ENCODE measurements at regions not wholly inside any gene's neighbourhood (a gene's known extent, or its start where the extent isn't known, plus 50 kb on each side); places are given as distances from the start of the nearest gene placed in this dataset.

GRCh38 chr1:63023637-63024036 is 239.7 kb downstream of the ATG4C start:
- no peaks in the 10 kb centered on the region for H4K20me1 ChIP-seq (ENCODE audit: insufficient read depth, low read length)
- intact Hi-C loops (cut with micrococcal nuclease; ENCODE audit: unreplicated experiment): no loop called here
- TF ChIP-seq EZH2phosphoT487 (IDR thresholded peaks at IDR 0.05; ENCODE audit: borderline replicate concordance, low read depth, low read length) (no peak), CTCF (conservative IDR thresholded peaks at IDR 0.05; ENCODE audit: low read length) (no peak)
- no peaks in the 10 kb centered on the region for H3K4me1 ChIP-seq (ENCODE audit: insufficient read depth, low read length, poor library complexity, severe bottlenecking)
- no peaks in the 10 kb centered on the region for H3K9me2 ChIP-seq (ENCODE audit: insufficient read depth, low read length)
- no peak for DNase-seq (ENCODE audit: low spot score)
- H3K9me3 ChIP-seq (ENCODE audit: low read length): no peaks in the 10 kb centered on the region
- no TSS peak for BruUV-seq (replicated peaks)
- POLR2A ChIA-PET: no interaction called here
- no peak overlapping the region for H3K4me3 ChIP-seq (ENCODE audit: low read depth, low read length, poor library complexity, severe bottlenecking)
- no peaks in the 10 kb centered on the region for H3K36me3 ChIP-seq (ENCODE audit: insufficient read depth, low read length)
- H2AFZ ChIP-seq (ENCODE audit: low read length): no peak overlapping the region
- CTCF ChIA-PET (ENCODE audit: unreplicated experiment): no interaction called here
- no peaks in the 10 kb centered on the region for H3K79me2 ChIP-seq (ENCODE audit: insufficient read depth, low read depth, low read length)
- H3K4me2 ChIP-seq (ENCODE audit: low read length): no peak overlapping the region
- H3K27ac ChIP-seq (ENCODE audit: low read depth, low read length, poor library complexity, severe bottlenecking): no peak overlapping the region

DNA sequence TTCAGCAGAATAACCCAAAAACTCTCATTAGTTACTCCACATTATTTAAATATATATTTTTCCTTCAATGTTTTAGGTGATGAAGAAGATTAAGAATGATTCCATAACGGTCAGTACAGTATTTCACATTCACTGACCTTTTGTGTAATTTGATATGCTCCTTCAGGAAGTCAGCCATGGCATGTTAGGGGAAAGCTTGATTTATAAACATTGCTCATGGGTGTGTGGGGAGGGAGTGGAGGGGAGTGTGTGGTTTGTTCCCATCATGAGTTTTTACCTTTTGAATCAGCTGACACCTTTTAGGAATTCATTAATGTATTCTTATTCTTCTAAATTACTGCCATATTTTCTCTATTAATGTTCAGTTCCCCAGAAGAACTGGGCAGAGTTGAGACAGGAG is 240.2 kb downstream of the ATG4C start:
- Histone ChIP-seq H3K4me3 (ENCODE audit: low read depth, low read length, poor library complexity, severe bottlenecking) (no peak overlapping the region), H3K79me2 (ENCODE audit: insufficient read depth, low read depth, low read length) (no peaks in the 10 kb centered on the region), H3K36me3 (ENCODE audit: insufficient read depth, low read length) (no peaks in the 10 kb centered on the region), H3K9me3 (ENCODE audit: low read length) (no peaks in the 10 kb centered on the region), H2AFZ (ENCODE audit: low read length) (no peak overlapping the region), H3K4me1 (ENCODE audit: insufficient read depth, low read length, poor library complexity, severe bottlenecking) (no peaks in the 10 kb centered on the region), H3K4me2 (ENCODE audit: low read length) (no peak overlapping the region), H3K27ac (ENCODE audit: low read depth, low read length, poor library complexity, severe bottlenecking) (no peak overlapping the region), H3K9me2 (ENCODE audit: insufficient read depth, low read length) (no peaks in the 10 kb centered on the region), H4K20me1 (ENCODE audit: insufficient read depth, low read length) (no peaks in the 10 kb centered on the region)
- ChIA-PET CTCF (ENCODE audit: unreplicated experiment) (no interaction called here), POLR2A (no interaction called here)
- no peak for DNase-seq (ENCODE audit: low spot score)
- TF ChIP-seq EZH2phosphoT487 (IDR thresholded peaks at IDR 0.05; ENCODE audit: borderline replicate concordance, low read depth, low read length): no peak
- no peak for TF ChIP-seq CTCF (conservative IDR thresholded peaks at IDR 0.05; ENCODE audit: low read length)
- intact Hi-C loops (cut with micrococcal nuclease; ENCODE audit: unreplicated experiment): no loop called here
- no TSS peak for BruUV-seq (replicated peaks)

DNA sequence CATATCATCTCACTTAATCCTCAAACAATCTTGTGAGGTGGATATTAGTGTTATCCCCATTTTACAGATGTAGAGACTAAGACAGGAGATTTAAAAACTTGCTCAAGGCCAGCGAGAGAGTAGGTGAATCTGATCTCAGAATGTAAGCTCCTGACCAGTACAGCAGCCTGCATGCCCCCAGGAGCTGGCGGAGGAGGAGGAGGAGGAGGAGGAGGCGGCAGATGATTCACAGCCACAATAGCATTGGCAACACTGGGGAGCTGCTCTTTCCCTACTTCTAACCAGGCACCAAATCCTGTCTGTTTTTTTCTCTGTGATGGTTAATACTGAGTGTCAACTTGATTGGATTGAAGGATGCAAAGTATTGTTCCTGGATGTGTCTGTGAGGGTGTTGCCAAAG is 243.2 kb downstream of the ATG4C start:
- Histone ChIP-seq H3K4me2 (ENCODE audit: low read length) (no peak overlapping the region), H3K79me2 (ENCODE audit: insufficient read depth, low read depth, low read length) (no peaks in the 10 kb centered on the region), H3K9me3 (ENCODE audit: low read length) (no peaks in the 10 kb centered on the region), H3K4me1 (ENCODE audit: insufficient read depth, low read length, poor library complexity, severe bottlenecking) (no peaks in the 10 kb centered on the region), H3K4me3 (ENCODE audit: low read depth, low read length, poor library complexity, severe bottlenecking) (no peak overlapping the region), H3K9me2 (ENCODE audit: insufficient read depth, low read length) (no peaks in the 10 kb centered on the region), H3K27ac (ENCODE audit: low read depth, low read length, poor library complexity, severe bottlenecking) (no peak overlapping the region), H4K20me1 (ENCODE audit: insufficient read depth, low read length) (no peaks in the 10 kb centered on the region), H2AFZ (ENCODE audit: low read length) (no peak overlapping the region), H3K36me3 (ENCODE audit: insufficient read depth, low read length) (no peaks in the 10 kb centered on the region)
- BruUV-seq (replicated peaks): no TSS peak
- no peak for DNase-seq (ENCODE audit: low spot score)
- ChIA-PET CTCF (ENCODE audit: unreplicated experiment) (no interaction called here), POLR2A (no interaction called here)
- TF ChIP-seq CTCF (conservative IDR thresholded peaks at IDR 0.05; ENCODE audit: low read length) (no peak), EZH2phosphoT487 (IDR thresholded peaks at IDR 0.05; ENCODE audit: borderline replicate concordance, low read depth, low read length) (no peak)
- intact Hi-C loops (cut with micrococcal nuclease; ENCODE audit: unreplicated experiment): no loop called here

All from OCI-LY7 (cell line).